H1 (cell line): ENCODE measurements at regions not wholly inside any gene's neighbourhood (a gene's known extent, or its start where the extent isn't known, plus 50 kb on each side); places are given as distances from the start of the nearest gene placed in this dataset.

ENCODE experiments used
- CTCF ChIA-PET: fragments of 300-600 bp; sonication (Branson Sonifier 250); formaldehyde crosslinking; loops from one replicate; lab custom pipeline; 2021; ENCODE audit not compliant: partially characterized antibody; lab: Charles Lee
- POLR2A ChIA-PET: fragments of 300-600 bp; sonication (Branson Sonifier 250); formaldehyde crosslinking; loops from one replicate; lab custom pipeline; 2021; ENCODE audit warnings: inconsistent platforms; ENCODE audit not compliant: partially characterized antibody; lab: Charles Lee
- DNase-seq, 2 experiments: peaks; one replicate each; pipeline versions ENCODE4 v3.0.0 to v3.0.0-alpha.2; 2010 to 2022; ENCODE audit warnings: low spot score in 2 of 2, low read depth in 1 of 2, mixed read lengths in 1 of 2
- FAIRE-seq: peaks from 2 replicates; lab custom pipeline; 2011; peaks lifted over from hg19 to GRCh38; lab: Jason Lieb, UNC
- H2AFZ ChIP-seq: 2 replicates; pipeline ENCODE4 v1.8.1; 2012; ENCODE audit warnings: low read length, inconsistent platforms
- H2AK5ac ChIP-seq: 2 replicates; pipeline ENCODE4 v1.6.1; 2013; ENCODE audit warnings: low read depth, low read length
- H2BK120ac ChIP-seq: replicated peaks from 2 replicates; pipeline ENCODE3; 2013; ENCODE audit warnings: low read depth, low read length, inconsistent platforms
- H2BK12ac ChIP-seq: 2 replicates; pipeline ENCODE4 v1.6.1; 2013; ENCODE audit warnings: low read depth, low read length
- H2BK15ac ChIP-seq: 2 replicates; pipeline ENCODE4 v1.6.1; 2013; ENCODE audit warnings: low read length
- H2BK20ac ChIP-seq: 2 replicates; pipeline ENCODE4 v1.6.1; 2013; ENCODE audit warnings: low read length
- H2BK5ac ChIP-seq: 2 replicates; pipeline ENCODE4 v1.6.1; 2013; ENCODE audit warnings: low read depth, low read length
- H3K14ac ChIP-seq: 2 replicates; pipeline ENCODE4 v1.6.1; 2013; ENCODE audit warnings: inconsistent platforms; ENCODE audit not compliant: insufficient read length
- H3K18ac ChIP-seq: 2 replicates; pipeline ENCODE4 v1.6.1; 2013; ENCODE audit warnings: low read length; ENCODE audit errors: extremely low read depth
- H3K23ac ChIP-seq: 2 replicates; pipeline ENCODE4 v1.6.1; 2013; ENCODE audit warnings: inconsistent platforms; ENCODE audit not compliant: insufficient read length
- H3K23me2 ChIP-seq: 2 replicates; pipeline ENCODE4 v1.6.1; 2013; ENCODE audit warnings: low read depth, low read length
- H3K27ac ChIP-seq: 2 replicates; pipeline ENCODE4 v1.6.1; 2011; ENCODE audit warnings: low read depth, low read length, inconsistent platforms
- H3K27me3 ChIP-seq, 4 experiments: replicated peaks in 1 of 4; 1 replicate in 1 of 4; 2 replicates in 3 of 4; pipeline versions ENCODE4 v1.6.1 to v1.8.1; 2011 to 2013; ENCODE audit warnings: low read length in 3 of 4, mild to moderate bottlenecking in 3 of 4, inconsistent platforms in 2 of 4, mixed read lengths in 2 of 4, moderate library complexity in 1 of 4; ENCODE audit not compliant: control insufficient read depth in 3 of 4, insufficient read depth in 3 of 4; ENCODE audit errors: extremely low read depth in 1 of 4
- H3K36me3 ChIP-seq, 4 experiments: 2 replicates each; pipeline versions ENCODE4 v1.6.1 to v1.8.1; 2011 to 2013; ENCODE audit warnings: mild to moderate bottlenecking in 4 of 4, low read length in 3 of 4, moderate library complexity in 2 of 4, control low read depth in 1 of 4, inconsistent platforms in 1 of 4; ENCODE audit not compliant: insufficient read depth in 4 of 4, control insufficient read depth in 2 of 4
- H3K4ac ChIP-seq: replicated peaks from 2 replicates; pipeline ENCODE3; 2013; ENCODE audit warnings: low read length, low read depth, mixed read lengths, inconsistent platforms; ENCODE audit not compliant: insufficient read length
- H3K4me1 ChIP-seq, 4 experiments: replicated peaks in 1 of 4; 1 replicate in 1 of 4; 2 replicates in 3 of 4; pipeline versions ENCODE4 v1.6.1 to v1.8.1; 2011 to 2013; ENCODE audit warnings: low read length in 3 of 4, inconsistent platforms in 2 of 4, mixed read lengths in 1 of 4; ENCODE audit not compliant: insufficient read depth in 4 of 4, control insufficient read depth in 3 of 4
- H3K4me2 ChIP-seq, 2 experiments: 2 replicates each; pipeline versions ENCODE4 v1.6.1 to v1.8.1; 2011 to 2013; ENCODE audit warnings: low read depth in 2 of 2, low read length in 2 of 2, control low read depth in 1 of 2, inconsistent platforms in 1 of 2, mild to moderate bottlenecking in 1 of 2; ENCODE audit not compliant: insufficient read depth in 1 of 2
- H3K4me3 ChIP-seq, 4 experiments: fragments of 200-600, 300-600 bp in 1 of 4; sonication (generic), shearing (Covaris generic), sonication (Bioruptor Twin) in 1 of 4; 2 replicates each; pipeline versions ENCODE4 v1.5.1 to v1.8.1; 2011 to 2016; ENCODE audit warnings: low read length in 4 of 4, low read depth in 3 of 4, control low read depth in 2 of 4, inconsistent platforms in 2 of 4, mild to moderate bottlenecking in 2 of 4, mixed read lengths in 1 of 4, moderate library complexity in 1 of 4; ENCODE audit not compliant: insufficient read depth in 2 of 4; ENCODE audit errors: extremely low read depth in 1 of 4
- H3K56ac ChIP-seq: replicated peaks from 2 replicates; pipeline ENCODE3; 2013; ENCODE audit warnings: low read depth, mild to moderate bottlenecking, mixed read lengths, low read length, inconsistent platforms; ENCODE audit not compliant: insufficient read length
- H3K79me1 ChIP-seq: 2 replicates; pipeline ENCODE4 v1.6.1; 2013; ENCODE audit warnings: low read depth, low read length, control low read depth
- H3K79me2 ChIP-seq, 2 experiments: 2 replicates each; pipeline versions ENCODE4 v1.6.1 to v1.8.1; 2012 to 2013; ENCODE audit warnings: low read length in 2 of 2, mild to moderate bottlenecking in 2 of 2, inconsistent platforms in 1 of 2; ENCODE audit not compliant: insufficient read depth in 2 of 2, control insufficient read depth in 1 of 2
- H3K9ac ChIP-seq, 4 experiments: replicated peaks in 1 of 4; 1 replicate in 1 of 4; 2 replicates in 3 of 4; pipeline versions ENCODE4 v1.6.1 to v1.8.1; 2011 to 2013; ENCODE audit warnings: low read depth in 3 of 4, low read length in 3 of 4, control low read depth in 2 of 4, mild to moderate bottlenecking in 2 of 4, moderate library complexity in 2 of 4, inconsistent platforms in 1 of 4; ENCODE audit errors: extremely low read depth in 1 of 4
- H3K9me3 ChIP-seq, 2 experiments: 2 replicates each; pipeline versions ENCODE4 v1.6.1 to v1.8.1; 2012 to 2013; ENCODE audit warnings: mild to moderate bottlenecking in 2 of 2, moderate library complexity in 2 of 2, control low read depth in 1 of 2, inconsistent platforms in 1 of 2, low read depth in 1 of 2, low read length in 1 of 2, mixed read lengths in 1 of 2; ENCODE audit not compliant: insufficient read depth in 2 of 2
- H4K20me1 ChIP-seq, 2 experiments: replicated peaks in 1 of 2; 2 replicates each; pipeline versions ENCODE3 to v1.8.1; 2011 to 2013; ENCODE audit warnings: inconsistent platforms in 2 of 2, low read length in 2 of 2, mild to moderate bottlenecking in 1 of 2; ENCODE audit not compliant: insufficient read depth in 2 of 2, control insufficient read depth in 1 of 2
- H4K5ac ChIP-seq: 2 replicates; pipeline ENCODE4 v1.6.1; 2013; ENCODE audit warnings: low read length, low read depth, mixed read lengths, inconsistent platforms; ENCODE audit not compliant: insufficient read length
- H4K8ac ChIP-seq: 2 replicates; pipeline ENCODE4 v1.8.0; 2013; ENCODE audit warnings: mild to moderate bottlenecking, moderate library complexity, low read length, inconsistent platforms; ENCODE audit not compliant: insufficient read depth; ENCODE audit errors: extremely low read depth
- H4K91ac ChIP-seq: replicated peaks from 2 replicates; pipeline ENCODE3; 2013; ENCODE audit warnings: low read length, mixed read lengths, inconsistent platforms; ENCODE audit not compliant: insufficient read length
- BACH1 ChIP-seq: IDR thresholded peaks from 2 replicates; pipeline ENCODE4 v1.6.1; 2012; ENCODE audit warnings: low read length, improper control_type of control experiment
- BCL11A ChIP-seq, 2 experiments: IDR thresholded peaks; one replicate each; pipeline ENCODE4 v1.6.1; 2011; ENCODE audit warnings: low read depth in 2 of 2, low read length in 2 of 2, mild to moderate bottlenecking in 2 of 2
- CHD1 ChIP-seq: IDR thresholded peaks from 2 replicates; pipeline ENCODE4 v1.6.1; 2012; ENCODE audit warnings: low read depth, low read length, improper control_type of control experiment
- CTBP2 ChIP-seq: IDR thresholded peaks from 2 replicates; pipeline ENCODE4 v1.7.0; 2011; ENCODE audit warnings: borderline replicate concordance, mild to moderate bottlenecking, moderate library complexity, mixed read lengths, low read length; ENCODE audit not compliant: insufficient read depth, insufficient read length
- EGR1 ChIP-seq: IDR thresholded peaks from 2 replicates; pipeline ENCODE4 v1.6.1; 2011; ENCODE audit warnings: low read depth, low read length, borderline replicate concordance
- EP300 ChIP-seq, 2 experiments: IDR thresholded peaks; 1 replicate in 1 of 2; 2 replicates in 1 of 2; pipeline ENCODE4 v1.6.1; 2011 to 2012; ENCODE audit warnings: low read depth in 2 of 2, low read length in 2 of 2, mild to moderate bottlenecking in 2 of 2, borderline replicate concordance in 1 of 2, inconsistent platforms in 1 of 2, moderate library complexity in 1 of 2
- JUND ChIP-seq: IDR thresholded peaks from 2 replicates; pipeline ENCODE4 v1.6.1; 2011; ENCODE audit warnings: mild to moderate bottlenecking, improper control_type of control experiment, low read length
- POLR2A ChIP-seq, 2 experiments: IDR thresholded peaks; 1 replicate in 1 of 2; 2 replicates in 1 of 2; pipeline ENCODE4 v1.6.1; 2011; ENCODE audit warnings: low read depth in 2 of 2, low read length in 2 of 2, mild to moderate bottlenecking in 2 of 2; ENCODE audit errors: control extremely low read depth in 1 of 2
- SAP30 ChIP-seq: fragments of 300-600 bp; sonication (generic); IDR thresholded peaks from 2 replicates; pipeline ENCODE4 v1.7.1; 2012; ENCODE audit warnings: low read length, moderate library complexity, mild to moderate bottlenecking, inconsistent platforms; ENCODE audit not compliant: insufficient read depth, insufficient replicate concordance
- SIN3A ChIP-seq, 2 experiments: IDR thresholded peaks in 1 of 2; conservative IDR thresholded peaks in 1 of 2; 2 replicates each; pipeline ENCODE4 v1.6.1; 2011 to 2012; ENCODE audit warnings: low read length in 2 of 2, improper control_type of control experiment in 1 of 2, low read depth in 1 of 2, mild to moderate bottlenecking in 1 of 2
- SIRT6 ChIP-seq: IDR thresholded peaks from one replicate; pipeline ENCODE4 v1.7.1; 2012; ENCODE audit warnings: low read length, inconsistent platforms
- TBP ChIP-seq: IDR thresholded peaks from 2 replicates; pipeline ENCODE4 v1.6.1; 2011; ENCODE audit warnings: low read depth, low read length, improper control_type of control experiment
- WGBS, 2 experiments: shearing (Covaris generic) in 1 of 2; methylation state at CpG; one replicate each; pipeline versions ENCODE4 v1.1.6 to v1.1.7; 2013 to 2015; ENCODE audit warnings: low lambda C conversion rate in 2 of 2, mixed read lengths in 2 of 2, inconsistent platforms in 1 of 2, low coverage in 1 of 2, missing lambda C conversion rate in 1 of 2; ENCODE audit not compliant: insufficient replicate concordance in 2 of 2, insufficient coverage in 1 of 2, insufficient read length in 1 of 2; ENCODE audit errors: extremely low coverage in 1 of 2, missing lambda C conversion rate in 1 of 2; 5-methylcytosine and 5-hydroxymethylcytosine counted together
- TF ChIP-seq, protein P1 (sequence below), 3 experiments: IDR thresholded peaks; 1 replicate in 2 of 3; 2 replicates in 1 of 3; pipeline versions ENCODE4 v1.5.1 to v1.6.1; 2011; ENCODE audit warnings: low read length in 3 of 3, mild to moderate bottlenecking in 3 of 3, inconsistent platforms in 2 of 3, low read depth in 1 of 3, moderate library complexity in 1 of 3; ENCODE audit not compliant: insufficient read depth in 1 of 3; ENCODE audit errors: control extremely low read depth in 1 of 3

DNA sequence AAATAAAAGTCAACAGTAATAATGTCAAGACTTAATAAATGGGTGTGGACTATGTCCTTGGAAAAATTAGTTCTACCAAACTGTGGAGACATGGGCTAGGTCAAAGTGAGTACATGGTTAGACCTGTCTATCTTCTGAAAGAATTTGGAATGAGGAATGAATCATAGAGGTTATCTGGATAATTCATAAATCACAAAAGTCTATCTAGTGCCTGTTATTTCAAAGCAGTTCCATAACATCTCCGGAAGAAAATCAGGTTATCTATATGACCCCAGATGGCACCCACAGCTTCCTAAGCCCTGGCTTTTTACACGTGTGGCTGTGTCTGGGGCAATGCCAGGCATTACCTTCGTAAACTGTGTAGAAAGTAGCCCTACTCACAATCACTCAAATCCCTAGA lies 272.0 kb downstream of the ETAA1 start:
- Histone ChIP-seq H3K4me2 (no peak overlapping the region), H3K4me1 (no peaks in the 10 kb centered on the region), H2BK5ac (no peak overlapping the region), H3K79me1 (no peaks in the 10 kb centered on the region), H3K23ac (no peak overlapping the region), H3K56ac (no peak overlapping the region), H3K36me3 (no peaks in the 10 kb centered on the region), H2BK120ac (no peak overlapping the region), H3K9ac (no peak overlapping the region), H3K9me3 (no peaks in the 10 kb centered on the region), H3K27me3 (no peaks in the 10 kb centered on the region), H4K20me1 (peaks cover 0 to 12% of the 10 kb centered on the region in 2 experiments), H4K91ac (no peak overlapping the region), H3K27ac (no peak overlapping the region), H4K5ac (no peak overlapping the region), H3K4me3 (no peak overlapping the region), H3K23me2 (peaks cover 13% of the 10 kb centered on the region; the same call in 1 of the 2 replicates), H2BK12ac (no peak overlapping the region), H3K18ac (no peak overlapping the region), H2AK5ac (no peak overlapping the region), H3K14ac (no peak overlapping the region), H3K79me2 (0 out of 4 replicates have a peak, but pooled peaks cover 0 to 3% of the 10 kb centered on the region in 2 experiments), H2AFZ (no peak overlapping the region), H4K8ac (no peak overlapping the region), H3K4ac (no peak overlapping the region), H2BK15ac (no peak overlapping the region), H2BK20ac (no peak overlapping the region)
- DNase-seq, result no peak
- CTCF ChIA-PET, result no interaction called here
- POLR2A ChIA-PET, result no interaction called here
- WGBS, 2 experiments, result 88% methylated on average over 3 of the region's 3 CpGs; no CpG with 5 or more reads in 1 of the 2 experiments
- no peak for FAIRE-seq
- no peak for TF ChIP-seq BCL11A (IDR thresholded peaks at IDR 0.05; ENCODE audit: low read depth in 2 of 2, low read length in 2 of 2)
- no peak for TF ChIP-seq EGR1
- no peak for TF ChIP-seq SIN3A (conservative IDR thresholded peaks at IDR 0.05 in 1 of 2, IDR thresholded peaks at IDR 0.05 in 1 of 2; ENCODE audit: low read depth in 1 of 2, low read length in 2 of 2)
- TF ChIP-seq EP300 (IDR thresholded peaks at IDR 0.05; ENCODE audit: borderline replicate concordance in 1 of 2, low read depth in 2 of 2, low read length in 2 of 2), result no peak
- no peak for TF ChIP-seq JUND
- no peak for TF ChIP-seq SIRT6
- TF ChIP-seq BACH1, result no peak
- no peak for TF ChIP-seq SAP30
- no peak for TF ChIP-seq POLR2A (IDR thresholded peaks at IDR 0.05; ENCODE audit: control extremely low read depth in 1 of 2, low read depth in 2 of 2, low read length in 2 of 2)
- no peak for TF ChIP-seq TBP
- TF ChIP-seq CHD1, result no peak
- no peak for TF ChIP-seq CTBP2
- TF ChIP-seq, protein P1, sequence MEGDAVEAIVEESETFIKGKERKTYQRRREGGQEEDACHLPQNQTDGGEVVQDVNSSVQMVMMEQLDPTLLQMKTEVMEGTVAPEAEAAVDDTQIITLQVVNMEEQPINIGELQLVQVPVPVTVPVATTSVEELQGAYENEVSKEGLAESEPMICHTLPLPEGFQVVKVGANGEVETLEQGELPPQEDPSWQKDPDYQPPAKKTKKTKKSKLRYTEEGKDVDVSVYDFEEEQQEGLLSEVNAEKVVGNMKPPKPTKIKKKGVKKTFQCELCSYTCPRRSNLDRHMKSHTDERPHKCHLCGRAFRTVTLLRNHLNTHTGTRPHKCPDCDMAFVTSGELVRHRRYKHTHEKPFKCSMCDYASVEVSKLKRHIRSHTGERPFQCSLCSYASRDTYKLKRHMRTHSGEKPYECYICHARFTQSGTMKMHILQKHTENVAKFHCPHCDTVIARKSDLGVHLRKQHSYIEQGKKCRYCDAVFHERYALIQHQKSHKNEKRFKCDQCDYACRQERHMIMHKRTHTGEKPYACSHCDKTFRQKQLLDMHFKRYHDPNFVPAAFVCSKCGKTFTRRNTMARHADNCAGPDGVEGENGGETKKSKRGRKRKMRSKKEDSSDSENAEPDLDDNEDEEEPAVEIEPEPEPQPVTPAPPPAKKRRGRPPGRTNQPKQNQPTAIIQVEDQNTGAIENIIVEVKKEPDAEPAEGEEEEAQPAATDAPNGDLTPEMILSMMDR (IDR thresholded peaks at IDR 0.05; ENCODE audit: control extremely low read depth in 1 of 3, insufficient read depth in 1 of 3, low read depth in 1 of 3, low read length in 3 of 3), result no peak
